Stimulated activated CD8-positive, alpha-beta memory T cell treated with anti-CD3 and anti-CD28 coated beads, Interleukin-7, amount 100 ng/mL, for 4 hours (primary cell): ENCODE measurements at regions not wholly inside any gene's neighbourhood (a gene's known extent, or its start where the extent isn't known, plus 50 kb on each side); places are given as distances from the start of the nearest gene placed in this dataset.
"Not testable (repeated sequence)": the region's sequence is repeated elsewhere in the genome, so short reads cannot be mapped to it uniquely, and the experiment has no call there.

Experiments used
- DNase-seq, 2 donors: peaks; one replicate each; pipeline ENCODE4 v3.0.0-alpha.2; 2020; ENCODE audit warnings: low read depth in 2 of 2

- no peak for DNase-seq
These were observed 136.1 kb upstream of the LIPC start for GRCh38 chr15:58295637-58296215.

DNA sequence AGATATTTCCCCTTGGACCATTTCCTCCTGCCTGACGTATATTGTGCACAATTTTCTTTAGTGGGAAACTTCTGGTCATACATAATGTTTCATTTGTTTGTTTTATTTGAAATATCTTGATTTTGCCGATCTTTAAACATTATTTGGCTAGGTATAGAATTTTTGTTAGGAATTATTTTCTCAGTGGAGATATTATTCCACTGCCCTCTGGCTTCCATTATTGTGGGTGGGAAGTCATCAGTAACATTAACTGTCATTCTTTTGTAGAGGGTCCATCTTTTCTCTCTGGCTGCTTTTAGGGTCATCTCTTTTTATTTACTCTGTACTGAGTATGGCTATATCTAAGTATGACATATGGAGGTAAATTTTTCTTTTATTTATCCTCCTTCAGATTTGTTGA lies 135.5 kb upstream of the LIPC start:
- no peak for DNase-seq

DNA sequence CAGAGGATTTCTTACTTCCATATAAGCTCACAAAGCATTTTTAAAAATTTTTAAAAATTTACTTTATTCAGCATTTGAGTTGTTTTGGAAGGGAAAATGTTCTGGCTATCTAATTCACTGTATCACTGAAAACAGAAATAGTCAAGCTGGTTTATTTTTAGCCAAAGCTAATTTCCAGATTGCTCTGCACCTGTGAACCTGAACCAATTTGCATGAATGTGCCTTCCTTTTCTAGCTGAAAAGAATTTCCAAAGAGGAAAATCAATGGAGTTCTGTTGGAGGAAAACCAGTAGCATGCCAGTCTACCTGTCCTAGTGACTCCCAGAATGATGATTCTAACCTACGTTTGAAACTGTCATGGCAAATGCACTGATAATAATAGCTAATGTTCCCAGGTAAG lies 134.2 kb upstream of the LIPC start:
- DNase-seq, result no peak

GRCh38 chr15:58298879-58299850 lies 132.6 kb upstream of the LIPC start:
- no peak for DNase-seq

GRCh38 chr15:58302832-58303231 lies 129.0 kb upstream of the LIPC start:
- no peak for DNase-seq

DNA sequence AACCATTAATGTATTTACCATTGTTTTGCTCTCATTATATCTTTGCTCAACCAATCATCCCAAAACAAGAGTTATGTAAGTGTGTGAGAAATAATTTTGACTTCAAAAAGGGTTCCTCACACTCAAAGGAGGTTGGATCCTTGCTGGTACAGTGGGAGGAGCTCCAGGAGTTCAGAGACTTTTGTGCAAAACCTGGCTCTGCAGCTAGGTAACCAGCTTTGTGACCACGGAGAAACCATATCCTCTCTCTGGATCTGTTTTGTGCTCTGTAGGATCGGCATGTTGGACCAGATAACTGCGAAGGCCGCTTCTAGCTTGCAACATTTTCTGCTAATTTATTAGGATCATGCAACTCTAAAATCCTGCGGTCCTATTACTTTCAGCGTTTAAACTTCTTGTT lies 128.6 kb upstream of the LIPC start:
- DNase-seq, result no peak

- no peak for DNase-seq
These were observed 125.0 kb upstream of the LIPC start for GRCh38 chr15:58306591-58307312.

GRCh38 chr15:58307313-58307961 lies 124.4 kb upstream of the LIPC start:
- no peak for DNase-seq

DNA sequence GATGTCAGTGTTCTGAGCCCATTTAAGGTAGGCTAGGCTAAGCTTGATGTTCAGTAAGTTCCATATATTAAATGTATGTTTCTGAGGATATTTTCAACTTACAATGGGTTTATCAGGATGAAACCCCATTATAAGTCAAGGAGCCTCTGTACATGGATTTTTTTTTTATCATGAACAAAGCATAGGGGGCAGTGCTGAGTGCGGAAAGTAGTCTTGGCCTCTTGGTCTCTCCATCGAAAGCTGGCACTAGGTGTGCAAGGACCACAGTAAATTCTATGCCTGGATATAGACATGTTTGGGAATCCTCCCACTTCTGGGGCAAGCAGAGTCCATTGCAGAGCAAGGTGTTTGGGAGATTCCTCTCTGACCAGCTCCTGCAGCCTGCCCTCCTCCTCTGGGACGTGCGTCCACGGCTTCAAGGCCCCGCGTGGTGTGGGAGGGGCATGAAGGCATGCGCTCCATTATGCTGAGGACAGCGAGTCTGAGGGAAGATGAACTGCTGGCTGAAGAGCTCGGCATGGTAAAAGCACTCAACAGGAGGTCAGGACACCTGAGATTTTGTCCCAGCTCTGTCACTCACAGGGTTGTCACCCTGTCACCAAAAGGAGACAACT lies 122.9 kb upstream of the LIPC start:
- no peak for DNase-seq

- no peak for DNase-seq
These were observed 121.5 kb upstream of the LIPC start for GRCh38 chr15:58309963-58310928.

GRCh38 chr15:58311556-58311955 lies 120.2 kb upstream of the LIPC start:
- no peak for DNase-seq

DNA sequence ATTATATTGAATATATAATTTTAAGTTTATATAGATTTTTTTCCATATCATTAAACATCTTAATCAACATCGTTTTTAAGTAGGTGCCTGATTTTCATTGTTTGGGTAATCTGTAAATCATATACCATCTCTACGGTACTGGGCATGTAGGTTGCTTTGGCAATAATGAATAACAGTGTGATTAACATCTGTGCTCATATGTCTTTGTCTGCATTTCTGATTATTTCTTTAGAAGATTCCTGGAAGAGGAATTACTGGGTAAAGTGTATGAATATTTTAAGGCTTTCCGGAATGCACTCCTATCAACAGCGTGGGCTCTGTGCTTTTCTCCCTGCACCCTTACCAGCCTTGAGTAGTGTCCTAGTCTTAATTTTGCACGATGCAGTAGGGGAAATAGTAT lies 119.8 kb upstream of the LIPC start:
- DNase-seq, result no peak

DNA sequence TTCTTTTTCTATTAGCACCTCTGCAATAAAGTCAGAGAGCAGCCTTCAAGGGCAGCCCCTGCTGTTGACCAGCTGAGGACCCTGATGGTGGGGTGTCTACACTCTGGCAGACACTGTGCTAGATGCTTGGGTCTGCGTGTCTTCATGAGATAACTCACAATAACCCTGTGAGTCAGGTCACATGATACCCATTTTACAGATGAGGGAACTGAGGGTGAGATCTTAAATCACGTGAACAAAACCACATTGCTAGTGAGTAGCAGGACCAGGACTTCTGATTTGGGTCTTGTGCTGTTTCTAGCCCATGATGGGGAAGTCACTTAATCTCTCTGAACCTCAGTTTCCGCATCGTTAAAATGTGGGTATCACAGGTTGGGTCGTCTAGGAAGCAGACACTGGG lies 118.5 kb upstream of the LIPC start:
- no peak for DNase-seq

GRCh38 chr15:58313810-58314592 lies 117.8 kb upstream of the LIPC start:
- DNase-seq, result no peak

GRCh38 chr15:58314593-58315216 lies 117.1 kb upstream of the LIPC start:
- no peak for DNase-seq

DNA sequence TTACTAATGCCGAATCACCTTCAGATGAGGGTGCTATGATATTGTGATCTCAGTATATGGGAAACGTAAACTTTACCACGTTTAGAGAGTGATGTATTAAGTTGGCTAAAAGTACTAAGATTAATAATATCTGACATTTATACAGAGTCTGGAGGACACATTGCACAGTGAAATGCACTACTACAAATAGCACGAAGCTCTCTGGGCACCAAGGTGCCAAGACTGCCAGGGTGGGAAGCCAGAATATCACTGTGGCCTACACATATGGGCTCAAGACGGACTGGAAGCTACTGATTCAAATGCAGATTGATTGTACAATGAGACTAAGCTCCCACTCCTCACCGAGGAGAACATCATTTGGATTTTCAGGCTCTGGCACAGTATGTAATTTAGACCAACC lies 113.3 kb upstream of the LIPC start:
- DNase-seq, result no peak

- no peak for DNase-seq
These were observed 110.8 kb upstream of the LIPC start for GRCh38 chr15:58321034-58321433.

GRCh38 chr15:58322253-58322652 lies 109.5 kb upstream of the LIPC start:
- DNase-seq, result no peak

GRCh38 chr15:58323321-58323720 lies 108.5 kb upstream of the LIPC start:
- not testable (repeated sequence) for DNase-seq
